ENCODE measurements at regions not wholly inside any gene's neighbourhood (a gene's known extent, or its start where the extent isn't known, plus 50 kb on each side); places are given as distances from the start of the nearest gene placed in this dataset.

- no peak for DNase-seq
Observed at GRCh38 chr22:49044776-49045175, 782.9 kb downstream of the BRD1 start.

GRCh38 chr22:49044091-49044490, 783.6 kb downstream of the BRD1 start:
- DNase-seq, result no peak

GRCh38 chr22:49042877-49043859, 784.5 kb downstream of the BRD1 start:
- DNase-seq, result no peak

- DNase-seq, result no peak
Observed at GRCh38 chr22:49042066-49042465, 785.6 kb downstream of the BRD1 start.

- no peak for DNase-seq
Observed at GRCh38 chr22:49040754-49041467, 786.8 kb downstream of the BRD1 start.

GRCh38 chr22:49040111-49040510, 787.6 kb downstream of the BRD1 start:
- no peak for DNase-seq

GRCh38 chr22:49039625-49040024, 788.0 kb downstream of the BRD1 start:
- DNase-seq, result no peak

- DNase-seq, result no peak
Observed at GRCh38 chr22:49037701-49038245, 789.9 kb downstream of the BRD1 start.

GRCh38 chr22:49036513-49036912, 791.2 kb downstream of the BRD1 start:
- no peak for DNase-seq

GRCh38 chr22:49035818-49036457, 791.7 kb downstream of the BRD1 start:
- DNase-seq, result no peak

- no peak for DNase-seq
Observed at GRCh38 chr22:49034836-49035817, 792.5 kb downstream of the BRD1 start.

GRCh38 chr22:49033616-49034015, 794.1 kb downstream of the BRD1 start:
- DNase-seq, result no peak

- no peak for DNase-seq
Observed at GRCh38 chr22:49032821-49033220, 794.9 kb downstream of the BRD1 start.

GRCh38 chr22:49031746-49032330, 795.8 kb downstream of the BRD1 start:
- no peak for DNase-seq

- DNase-seq, result no peak
Observed at GRCh38 chr22:49028111-49028510, 799.6 kb downstream of the BRD1 start.

- DNase-seq, result no peak
Observed at GRCh38 chr22:49027368-49027670, 800.4 kb downstream of the BRD1 start.

GRCh38 chr22:49026494-49027367, 800.9 kb downstream of the BRD1 start:
- peak; percentile 32 for DNase-seq

GRCh38 chr22:49025791-49026493, 801.7 kb downstream of the BRD1 start:
- DNase-seq, result no peak

- no peak for DNase-seq
Observed at GRCh38 chr22:49024775-49025440, 802.8 kb downstream of the BRD1 start.
